HFF-Myc (cell line): ENCODE measurements at regions not wholly inside any gene's neighbourhood (a gene's known extent, or its start where the extent isn't known, plus 50 kb on each side); places are given as distances from the start of the nearest gene placed in this dataset.

ENCODE experiments used
- DNase-seq: peaks from one replicate; pipeline ENCODE4 v3.0.0-alpha.2; 2011; ENCODE audit warnings: low read depth; ENCODE audit errors: extremely low read depth
- H3K4me3 ChIP-seq: replicated peaks from 2 replicates; pipeline ENCODE4 v1.5.1; 2011; ENCODE audit warnings: low read depth, mild to moderate bottlenecking, control low read depth, low read length
- CTCF ChIP-seq: IDR thresholded peaks from 2 replicates; pipeline ENCODE4 v1.5.1; 2012; ENCODE audit warnings: mild to moderate bottlenecking, low read depth, low read length, control low read depth; ENCODE audit errors: missing control alignments

- H3K4me3 ChIP-seq = no peak overlapping the region
- DNase-seq = no peak
- no peak for TF ChIP-seq CTCF
These were observed 665.7 kb downstream of the BRINP3 start for GRCh38 chr1:189811960-189812359.

DNA sequence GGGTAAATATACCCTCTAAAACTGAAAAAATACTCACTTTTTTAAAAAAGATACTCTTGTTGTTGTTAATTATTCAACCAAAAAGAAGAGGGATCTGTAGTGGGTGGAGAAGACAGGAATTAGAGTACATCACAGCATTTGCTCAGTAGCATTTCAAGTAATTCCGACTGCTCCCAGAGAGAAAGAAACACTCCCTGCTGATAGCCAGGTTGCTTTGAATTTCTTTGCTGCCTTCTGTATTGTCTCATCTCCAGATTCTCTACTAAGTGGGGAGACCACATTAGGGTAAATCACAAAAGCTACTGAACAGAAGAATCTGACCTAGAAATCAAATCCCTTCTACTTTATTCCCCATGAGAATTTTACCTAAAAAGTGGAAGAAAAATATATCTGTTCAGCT is 661.1 kb downstream of the BRINP3 start:
- TF ChIP-seq CTCF = no peak
- no peak for DNase-seq
- no peak overlapping the region for H3K4me3 ChIP-seq

DNA sequence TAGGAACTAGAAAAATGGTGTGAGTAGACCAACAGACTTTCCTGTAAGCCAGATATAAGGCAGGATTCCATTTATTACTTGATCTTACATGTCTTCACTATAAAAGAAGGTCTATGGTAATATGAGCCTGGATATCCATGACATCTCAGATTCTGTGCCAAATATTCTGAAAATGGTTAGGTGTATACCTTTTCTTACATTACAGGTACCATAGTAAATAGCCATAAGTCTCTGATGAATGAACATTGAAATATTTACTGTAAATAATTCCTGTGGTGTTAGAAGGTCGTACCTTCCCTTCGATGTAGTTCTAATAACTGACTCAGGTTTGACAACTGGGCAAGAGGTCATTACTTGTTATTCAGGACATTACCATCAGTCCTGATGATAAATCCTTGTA is 657.9 kb downstream of the BRINP3 start:
- H3K4me3 ChIP-seq = no peak overlapping the region
- no peak for TF ChIP-seq CTCF
- DNase-seq = no peak

DNA sequence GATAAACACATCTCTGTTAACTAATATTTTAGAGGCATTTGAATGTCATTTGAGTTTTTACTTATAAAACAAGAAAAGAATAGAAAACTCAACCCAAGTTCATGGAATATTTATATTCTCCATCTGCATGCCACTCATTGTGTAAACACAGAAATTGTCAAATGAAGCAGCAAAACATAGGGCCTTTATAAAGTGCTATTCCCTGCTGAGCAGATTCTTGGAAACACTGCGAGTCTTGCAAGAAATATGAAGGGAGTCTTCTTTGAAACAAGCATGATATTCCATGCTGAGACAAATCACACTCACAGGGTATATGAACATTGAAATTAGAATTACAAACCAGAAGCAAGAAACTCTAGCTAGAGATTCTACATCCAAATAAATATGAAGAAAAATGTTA is 655.8 kb downstream of the BRINP3 start:
- H3K4me3 ChIP-seq = no peak overlapping the region
- no peak for DNase-seq
- no peak for TF ChIP-seq CTCF

GRCh38 chr1:189834813-189835212 is 642.9 kb downstream of the BRINP3 start:
- no peak overlapping the region for H3K4me3 ChIP-seq
- no peak for TF ChIP-seq CTCF
- no peak for DNase-seq

DNA sequence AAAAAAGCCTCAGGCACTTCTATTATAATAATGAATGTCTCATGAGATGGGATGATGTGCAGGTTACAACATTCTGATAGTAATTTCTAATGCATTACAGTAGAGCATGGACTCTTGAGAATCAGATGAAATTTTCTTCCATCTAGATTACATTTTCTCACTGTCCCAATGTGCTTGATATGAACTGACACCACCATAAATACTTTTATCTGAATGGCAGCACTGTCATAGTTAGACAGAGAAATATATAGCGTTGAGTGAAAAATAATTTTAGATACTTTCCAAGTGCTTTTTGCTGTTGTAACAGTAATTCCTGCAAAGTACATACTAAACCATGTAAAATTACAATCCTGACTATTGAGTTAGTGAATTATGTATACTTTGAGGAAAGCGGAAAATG is 630.1 kb downstream of the BRINP3 start:
- H3K4me3 ChIP-seq = no peak overlapping the region
- no peak for TF ChIP-seq CTCF
- no peak for DNase-seq

DNA sequence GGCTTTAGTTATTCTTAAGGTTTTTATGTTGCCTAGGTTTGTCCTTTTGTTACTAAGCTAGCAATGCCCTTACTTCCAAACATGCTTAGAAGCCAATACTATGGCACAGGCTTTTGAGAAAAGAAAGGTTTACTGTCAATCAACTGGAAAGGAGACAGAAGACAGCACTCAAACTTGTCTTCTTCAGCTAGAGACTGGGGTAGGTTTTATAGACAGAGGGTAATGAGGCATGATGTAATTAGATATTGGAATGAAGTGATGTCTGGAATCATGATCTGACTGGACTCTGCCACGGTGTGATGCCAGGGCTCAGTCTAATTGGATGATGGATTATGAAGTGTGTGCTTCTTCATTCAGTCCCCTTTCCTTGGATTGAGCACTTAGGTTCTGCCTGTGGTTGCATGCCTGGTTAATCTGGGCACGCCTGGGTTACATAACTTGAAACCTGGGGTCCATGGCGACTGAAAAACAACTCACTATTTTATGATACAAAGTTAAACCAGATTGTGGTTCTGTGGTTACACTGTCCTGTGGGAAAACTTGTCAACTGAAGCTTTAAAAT is 625.8 kb downstream of the BRINP3 start:
- no peak for TF ChIP-seq CTCF
- no peak for DNase-seq
- no peak overlapping the region for H3K4me3 ChIP-seq
